ENCODE measurements at regions not wholly inside any gene's neighbourhood (a gene's known extent, or its start where the extent isn't known, plus 50 kb on each side); places are given as distances from the start of the nearest gene placed in this dataset.

GRCh38 chr14:29089849-29090248 lies 323.3 kb downstream of the FOXG1 start:
- Mint-ChIP-seq H3K9me3 (peaks cover 15% of the 10 kb centered on the region), H3K27ac (no peak overlapping the region), H3K4me1 (no peaks in the 10 kb centered on the region), H3K27me3 (ENCODE audit: low read depth) (no peaks in the 10 kb centered on the region), H3K4me3 (no peak overlapping the region), H3K36me3 (no peaks in the 10 kb centered on the region; the same call in 1 of the 2 replicates)
- CTCF ChIA-PET: no interaction called here
- ATAC-seq (no peak), DNase-seq (ENCODE audit: low spot score) (no peak)
- TF ChIP-seq IRF2 (CRISPR knock-in tag; IDR thresholded peaks at IDR 0.05; ENCODE audit: borderline replicate concordance, low read depth) (no peak), ATF2 (CRISPR knock-in tag; IDR thresholded peaks at IDR 0.05; ENCODE audit: borderline replicate concordance, low read depth) (no peak), NFATC4 (CRISPR knock-in tag; IDR thresholded peaks at IDR 0.05) (no peak), MXD4 (CRISPR knock-in tag; IDR thresholded peaks at IDR 0.05; ENCODE audit: borderline replicate concordance) (no peak), ZNF512 (CRISPR knock-in tag; IDR thresholded peaks at IDR 0.05; ENCODE audit: borderline replicate concordance) (no peak), TP53 (CRISPR knock-in tag; IDR thresholded peaks at IDR 0.05) (no peak)
- POLR2A ChIA-PET: no interaction called here

- DNase-seq (ENCODE audit: low spot score): no peak
- no peaks in the 10 kb centered on the region for H3K4me1 Mint-ChIP-seq
- TF ChIP-seq ZNF512 (CRISPR knock-in tag; IDR thresholded peaks at IDR 0.05; ENCODE audit: borderline replicate concordance) (no peak), ZNF671 (CRISPR knock-in tag; IDR thresholded peaks at IDR 0.05) (no peak), ZBTB21 (CRISPR knock-in tag; IDR thresholded peaks at IDR 0.05; ENCODE audit: borderline replicate concordance) (no peak), FOXK1 (CRISPR knock-in tag; IDR thresholded peaks at IDR 0.05) (no peak), NFATC4 (CRISPR knock-in tag; IDR thresholded peaks at IDR 0.05) (no peak), ESRRA (CRISPR knock-in tag; IDR thresholded peaks at IDR 0.05; ENCODE audit: borderline replicate concordance) (no peak), ZSCAN18 (CRISPR knock-in tag; IDR thresholded peaks at IDR 0.05) (no peak), PRDM15 (CRISPR knock-in tag; IDR thresholded peaks at IDR 0.05) (no peak), HMGA2 (CRISPR knock-in tag; IDR thresholded peaks at IDR 0.05) (no peak), CREB1 (CRISPR knock-in tag; IDR thresholded peaks at IDR 0.05) (no peak), NR1H2 (CRISPR knock-in tag; IDR thresholded peaks at IDR 0.05) (no peak), NFE2L1 (CRISPR knock-in tag; IDR thresholded peaks at IDR 0.05) (no peak), SP1 (CRISPR knock-in tag; conservative IDR thresholded peaks at IDR 0.05) (no peak), GABPB1 (CRISPR knock-in tag; IDR thresholded peaks at IDR 0.05) (no peak), OVOL2 (CRISPR knock-in tag; IDR thresholded peaks at IDR 0.05; ENCODE audit: borderline replicate concordance) (no peak), E2F4 (CRISPR knock-in tag; IDR thresholded peaks at IDR 0.05; ENCODE audit: borderline replicate concordance, low read depth) (no peak), KAT7 (CRISPR knock-in tag; IDR thresholded peaks at IDR 0.05; ENCODE audit: borderline replicate concordance) (no peak), MYBL2 (CRISPR knock-in tag; IDR thresholded peaks at IDR 0.05) (no peak), ZNF138 (CRISPR knock-in tag; conservative IDR thresholded peaks at IDR 0.05) (no peak), FOXJ3 (CRISPR knock-in tag; IDR thresholded peaks at IDR 0.05; ENCODE audit: borderline replicate concordance) (no peak)
- H3K27me3 Mint-ChIP-seq (ENCODE audit: low read depth): no peaks in the 10 kb centered on the region
- no peak overlapping the region for H3K27ac Mint-ChIP-seq
- ChIA-PET POLR2A (no interaction called here), CTCF (interaction anchor here (1.2 kb wide), 1 partner anchor 429 kb away, joined by 3 read pairs; no protein-coding TSS in a partner anchor)
- ATAC-seq: no peak
- no peak overlapping the region for H3K4me3 Mint-ChIP-seq
- H3K9me3 Mint-ChIP-seq: peaks cover 15% of the 10 kb centered on the region
- H3K36me3 Mint-ChIP-seq: no peaks in the 10 kb centered on the region; the same call in 1 of the 2 replicates
Observed at GRCh38 chr14:29092121-29092520, 325.5 kb downstream of the FOXG1 start.

Measured in WTC11 (cell line).